ENCODE measurements at regions not wholly inside any gene's neighbourhood (a gene's known extent, or its start where the extent isn't known, plus 50 kb on each side); places are given as distances from the start of the nearest gene placed in this dataset.

DNA sequence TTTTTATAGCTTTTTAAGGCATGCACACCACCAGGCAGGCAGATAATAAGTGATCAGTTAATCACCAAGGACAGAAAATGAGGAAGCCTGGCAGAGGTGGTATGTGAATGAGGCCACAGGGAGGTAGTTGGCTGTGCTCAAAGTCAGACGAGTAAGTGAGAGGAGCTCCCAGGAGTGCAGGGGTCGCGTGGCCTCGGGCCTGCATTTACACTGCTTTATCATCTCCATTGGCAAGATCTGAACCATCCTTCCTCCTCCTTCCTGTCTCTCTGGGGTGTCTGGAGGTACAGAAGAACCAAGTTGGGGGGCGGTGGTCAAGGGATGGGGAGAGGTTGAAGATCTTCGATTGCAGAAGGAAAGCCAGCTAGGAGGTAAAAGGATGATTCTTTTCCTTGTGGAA lies 320.1 kb downstream of the SOX9 start:
- no peak overlapping the region for H3K4me3 ChIP-seq (ENCODE audit: insufficient read depth, low read length, poor library complexity, severe bottlenecking)

DNA sequence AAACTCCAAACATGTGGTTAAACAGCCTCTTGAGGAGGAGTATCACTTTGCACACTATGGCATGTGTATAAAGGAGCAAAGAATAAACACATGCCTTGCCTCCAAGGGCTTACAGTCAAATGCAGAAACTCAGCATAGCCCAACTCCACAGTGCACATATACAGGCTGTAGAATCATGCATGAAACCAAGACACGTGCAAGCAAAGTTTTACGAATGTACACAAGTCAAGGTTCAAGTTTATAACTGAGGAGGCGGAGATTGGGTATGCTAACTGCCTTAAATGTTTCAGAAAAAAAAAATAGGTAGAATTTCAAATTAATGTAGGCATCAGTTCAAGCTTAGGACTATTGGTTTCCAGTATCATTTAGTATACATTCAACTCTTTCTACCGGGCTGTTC lies 321.1 kb downstream of the SOX9 start:
- Histone ChIP-seq H3K4me3 (ENCODE audit: insufficient read depth, low read length, poor library complexity, severe bottlenecking) (no peak overlapping the region), H3K9me2 (replicated peaks; ENCODE audit: insufficient read depth, low read length) (no peaks in the 10 kb centered on the region), H2AFZ (ENCODE audit: low read depth, low read length, severe bottlenecking) (no peak overlapping the region), H3K27me3 (ENCODE audit: low read length) (no peaks in the 10 kb centered on the region), H3K79me2 (ENCODE audit: insufficient read depth, low read length) (no peaks in the 10 kb centered on the region), H3K27ac (ENCODE audit: low read depth, low read length) (no peak overlapping the region), H3K9me3 (ENCODE audit: insufficient read depth, low read length) (no peaks in the 10 kb centered on the region), H3F3A (ENCODE audit: insufficient read depth) (no peaks in the 10 kb centered on the region), H3K9ac (ENCODE audit: low read length) (no peak overlapping the region), H3K36me3 (ENCODE audit: low read length) (no peaks in the 10 kb centered on the region), H3K4me2 (ENCODE audit: low read depth, low read length, poor library complexity, severe bottlenecking) (no peak overlapping the region), H4K20me1 (ENCODE audit: low read depth, low read length) (no peaks in the 10 kb centered on the region)
- TF ChIP-seq, protein P1, sequence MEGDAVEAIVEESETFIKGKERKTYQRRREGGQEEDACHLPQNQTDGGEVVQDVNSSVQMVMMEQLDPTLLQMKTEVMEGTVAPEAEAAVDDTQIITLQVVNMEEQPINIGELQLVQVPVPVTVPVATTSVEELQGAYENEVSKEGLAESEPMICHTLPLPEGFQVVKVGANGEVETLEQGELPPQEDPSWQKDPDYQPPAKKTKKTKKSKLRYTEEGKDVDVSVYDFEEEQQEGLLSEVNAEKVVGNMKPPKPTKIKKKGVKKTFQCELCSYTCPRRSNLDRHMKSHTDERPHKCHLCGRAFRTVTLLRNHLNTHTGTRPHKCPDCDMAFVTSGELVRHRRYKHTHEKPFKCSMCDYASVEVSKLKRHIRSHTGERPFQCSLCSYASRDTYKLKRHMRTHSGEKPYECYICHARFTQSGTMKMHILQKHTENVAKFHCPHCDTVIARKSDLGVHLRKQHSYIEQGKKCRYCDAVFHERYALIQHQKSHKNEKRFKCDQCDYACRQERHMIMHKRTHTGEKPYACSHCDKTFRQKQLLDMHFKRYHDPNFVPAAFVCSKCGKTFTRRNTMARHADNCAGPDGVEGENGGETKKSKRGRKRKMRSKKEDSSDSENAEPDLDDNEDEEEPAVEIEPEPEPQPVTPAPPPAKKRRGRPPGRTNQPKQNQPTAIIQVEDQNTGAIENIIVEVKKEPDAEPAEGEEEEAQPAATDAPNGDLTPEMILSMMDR (IDR thresholded peaks at IDR 0.05; ENCODE audit: insufficient read depth, low read length, poor library complexity, severe bottlenecking): no peak
- no peak for TF ChIP-seq EZH2phosphoT487 (conservative IDR thresholded peaks at IDR 0.05; ENCODE audit: low read length)

More for the DNA sequence above, 320.1 kb downstream of the SOX9 start:
- TF ChIP-seq, protein P1 (IDR thresholded peaks at IDR 0.05; ENCODE audit: insufficient read depth, low read length, poor library complexity, severe bottlenecking): no peak
- no peak for TF ChIP-seq EZH2phosphoT487 (conservative IDR thresholded peaks at IDR 0.05; ENCODE audit: low read length)
- no peaks in the 10 kb centered on the region for H3K9me3 ChIP-seq (ENCODE audit: insufficient read depth, low read length)
- no peak overlapping the region for H3K9ac ChIP-seq (ENCODE audit: low read length)
- H3K36me3 ChIP-seq (ENCODE audit: low read length): no peaks in the 10 kb centered on the region
- H4K20me1 ChIP-seq (ENCODE audit: low read depth, low read length): no peaks in the 10 kb centered on the region
- no peak overlapping the region for H3K27ac ChIP-seq (ENCODE audit: low read depth, low read length)
- H3K4me2 ChIP-seq (ENCODE audit: low read depth, low read length, poor library complexity, severe bottlenecking): no peak overlapping the region
- H2AFZ ChIP-seq (ENCODE audit: low read depth, low read length, severe bottlenecking): no peak overlapping the region
- no peaks in the 10 kb centered on the region for H3K79me2 ChIP-seq (ENCODE audit: insufficient read depth, low read length)
- H3K27me3 ChIP-seq (ENCODE audit: low read length): no peaks in the 10 kb centered on the region
- no peaks in the 10 kb centered on the region for H3K9me2 ChIP-seq (replicated peaks; ENCODE audit: insufficient read depth, low read length)
- no peaks in the 10 kb centered on the region for H3F3A ChIP-seq (ENCODE audit: insufficient read depth)

DNA sequence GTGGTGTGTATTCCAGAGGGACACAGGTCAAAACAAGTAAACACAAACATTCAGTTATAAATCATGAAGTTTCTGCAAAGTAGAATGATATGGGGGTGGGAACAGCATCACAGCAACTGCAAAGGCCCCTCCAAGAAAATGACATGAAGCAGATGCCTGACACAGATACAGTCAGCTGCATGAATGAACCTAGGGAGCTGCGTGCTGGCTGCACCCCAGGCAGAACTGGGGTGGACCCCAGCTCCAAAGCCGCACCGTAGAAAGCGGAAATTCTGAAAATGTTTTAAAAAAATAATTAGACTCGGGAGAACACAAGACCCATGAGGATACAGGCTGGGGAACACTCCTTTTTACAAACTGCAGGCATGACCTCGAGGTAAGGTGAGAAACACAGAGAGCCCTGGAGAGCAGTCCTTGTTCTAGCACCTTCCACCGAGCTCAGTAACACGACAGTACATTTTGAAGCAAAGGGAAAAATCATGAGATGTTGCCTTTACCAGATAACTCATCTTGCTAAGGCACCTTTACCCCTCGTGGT lies 323.8 kb downstream of the SOX9 start:
- Histone ChIP-seq H3K9me3 (ENCODE audit: insufficient read depth, low read length) (no peaks in the 10 kb centered on the region), H3K4me2 (ENCODE audit: low read depth, low read length, poor library complexity, severe bottlenecking) (no peak overlapping the region), H3K27me3 (ENCODE audit: low read length) (no peaks in the 10 kb centered on the region), H3K9ac (ENCODE audit: low read length) (no peak overlapping the region), H3K36me3 (ENCODE audit: low read length) (no peaks in the 10 kb centered on the region), H3K4me3 (ENCODE audit: insufficient read depth, low read length, poor library complexity, severe bottlenecking) (no peak overlapping the region), H4K20me1 (ENCODE audit: low read depth, low read length) (no peaks in the 10 kb centered on the region), H3K27ac (ENCODE audit: low read depth, low read length) (no peak overlapping the region), H3K9me2 (replicated peaks; ENCODE audit: insufficient read depth, low read length) (no peaks in the 10 kb centered on the region), H3F3A (ENCODE audit: insufficient read depth) (no peaks in the 10 kb centered on the region), H2AFZ (ENCODE audit: low read depth, low read length, severe bottlenecking) (no peak overlapping the region), H3K79me2 (ENCODE audit: insufficient read depth, low read length) (no peaks in the 10 kb centered on the region)
- no peak for TF ChIP-seq EZH2phosphoT487 (conservative IDR thresholded peaks at IDR 0.05; ENCODE audit: low read length)
- TF ChIP-seq, protein P1 (IDR thresholded peaks at IDR 0.05; ENCODE audit: insufficient read depth, low read length, poor library complexity, severe bottlenecking): no peak
